Gastroesophageal sphincter (tissue), 4 donors: ENCODE measurements at regions not wholly inside any gene's neighbourhood (a gene's known extent, or its start where the extent isn't known, plus 50 kb on each side); places are given as distances from the start of the nearest gene placed in this dataset.

Experiments
- ATAC-seq: fragments of 150-250 bp; one replicate; pipeline ENCODE4 v1.9.1; 2016; ENCODE audit warnings: mild to moderate bottlenecking, moderate library complexity
- H3K27ac ChIP-seq, 4 donors: fragments of 200-600 bp; sonication (generic) in 3 of 4; 1 replicate in 3 of 4; 2 replicates in 1 of 4; pipeline ENCODE4 v1.5.1; 2016 to 2019
- H3K27me3 ChIP-seq: fragments of 200-600 bp; sonication (generic); one replicate; pipeline ENCODE4 v1.5.1; 2019
- H3K36me3 ChIP-seq, 2 donors: fragments of 200-600 bp; sonication (generic); one replicate each; pipeline ENCODE4 v1.5.1; 2019; ENCODE audit warnings: control low read depth in 1 of 2
- H3K4me1 ChIP-seq, 3 donors: fragments of 200-600 bp; sonication (generic); 1 replicate in 2 of 3; 2 replicates in 1 of 3; pipeline ENCODE4 v1.5.1; 2016 to 2019; ENCODE audit warnings: control low read depth in 2 of 3
- H3K4me3 ChIP-seq, 2 donors: fragments of 200-600 bp; sonication (generic); one replicate each; pipeline ENCODE4 v1.5.1; 2019; ENCODE audit warnings: mild to moderate bottlenecking in 1 of 2, moderate library complexity in 1 of 2
- H3K9me3 ChIP-seq, 3 donors: fragments of 200-600 bp; sonication (generic); one replicate each; pipeline ENCODE4 v1.5.1; 2017 to 2019; ENCODE audit warnings: control low read depth in 2 of 3
- EP300 ChIP-seq: sonication (generic); formaldehyde crosslinking; IDR thresholded peaks from one replicate; pipeline ENCODE4 v1.6.1; 2017; ENCODE audit warnings: antibody characterized with exemption, mild to moderate bottlenecking
- POLR2A ChIP-seq, 2 donors: fragments of 450-650 bp; IDR thresholded peaks; one replicate each; pipeline ENCODE4 v1.6.1; 2017; ENCODE audit warnings: antibody characterized with exemption in 2 of 2, mild to moderate bottlenecking in 2 of 2, moderate library complexity in 1 of 2
- POLR2AphosphoS5 ChIP-seq: sonication (generic); formaldehyde crosslinking; IDR thresholded peaks from one replicate; pipeline ENCODE4 v1.6.1; 2017; ENCODE audit warnings: antibody characterized with exemption
- WGBS, 2 donors: methylation state at CpG; one replicate each; pipeline ENCODE4 v1.1.5; 2018; ENCODE audit warnings: low coverage in 1 of 2; 5-methylcytosine and 5-hydroxymethylcytosine counted together
- TF ChIP-seq, protein P1 (sequence below), 4 experiments: fragments of 200-600 bp in 2 of 4; fragments of 450-650 bp in 2 of 4; sonication (generic) in 1 of 4; IDR thresholded peaks; one replicate each; pipeline ENCODE4 v1.5.1; 2017 to 2019; ENCODE audit warnings: antibody characterized with exemption in 4 of 4, mild to moderate bottlenecking in 2 of 4, moderate library complexity in 2 of 4

DNA sequence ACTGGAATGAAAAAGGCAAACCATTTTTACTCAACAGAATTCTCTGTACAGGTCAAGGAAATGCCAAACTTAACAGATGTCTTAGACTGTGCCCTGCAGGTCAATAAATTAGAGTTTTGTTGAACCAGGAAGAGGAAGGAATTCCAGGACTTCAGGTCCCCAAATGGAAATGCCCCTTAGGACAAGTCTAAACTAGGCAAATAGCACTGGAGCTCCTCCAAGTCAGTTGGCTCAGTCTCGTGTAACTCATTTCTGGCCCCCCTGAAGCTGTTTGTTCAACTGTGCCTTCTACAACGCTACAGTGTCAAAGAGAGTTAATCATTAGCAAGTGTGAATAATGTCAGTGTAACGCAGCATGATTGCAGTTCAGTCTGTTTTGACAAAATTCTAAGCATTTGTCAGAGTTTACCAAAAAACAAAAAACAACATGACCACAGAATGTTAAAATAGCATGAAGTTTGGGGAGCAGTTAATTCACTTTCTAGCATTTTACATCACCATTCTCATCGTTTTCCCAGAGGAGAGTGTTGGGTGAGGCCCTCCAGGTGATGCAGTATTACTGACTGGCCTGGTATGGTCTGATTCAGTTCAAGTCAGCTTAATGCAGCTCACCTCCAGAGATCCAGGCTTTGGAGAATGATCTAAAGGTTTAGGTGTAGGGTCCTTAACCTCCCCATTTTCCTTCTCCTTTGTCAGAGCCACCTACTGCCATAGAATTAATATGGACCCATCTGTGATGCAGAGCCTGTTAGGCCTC lies 108.1 kb downstream of the AQP4 start:
- H3K4me3 ChIP-seq, result no peak overlapping the region
- peaks cover 0 to 3% (median 0%) of the 10 kb centered on the region in 3 donors for H3K9me3 ChIP-seq
- 46% methylated on average over 3 of the region's 4 CpGs; no CpG with 5 or more reads in 1 of the 2 donors for WGBS, 2 donors
- ATAC-seq, result no peak
- H3K27me3 ChIP-seq, result peaks cover 4% of the 10 kb centered on the region
- TF ChIP-seq EP300 (no peak), POLR2AphosphoS5 (no peak)
- no peaks in the 10 kb centered on the region for H3K36me3 ChIP-seq
- no peak overlapping the region for H3K27ac ChIP-seq
- no peaks in the 10 kb centered on the region for H3K4me1 ChIP-seq

- ATAC-seq, result no peak
- Histone ChIP-seq H3K9me3 (peaks cover 0 to under 1% (median 0%) of the 10 kb centered on the region in 3 donors), H3K27me3 (no peaks in the 10 kb centered on the region), H3K4me3 (no peak overlapping the region), H3K36me3 (no peaks in the 10 kb centered on the region), H3K4me1 (no peaks in the 10 kb centered on the region), H3K27ac (no peak overlapping the region)
- 62 to 64% methylated on average over 2 of the region's 2 CpGs for WGBS, 2 donors
- no peak for TF ChIP-seq POLR2A (IDR thresholded peaks at IDR 0.05)
- TF ChIP-seq, protein P1, sequence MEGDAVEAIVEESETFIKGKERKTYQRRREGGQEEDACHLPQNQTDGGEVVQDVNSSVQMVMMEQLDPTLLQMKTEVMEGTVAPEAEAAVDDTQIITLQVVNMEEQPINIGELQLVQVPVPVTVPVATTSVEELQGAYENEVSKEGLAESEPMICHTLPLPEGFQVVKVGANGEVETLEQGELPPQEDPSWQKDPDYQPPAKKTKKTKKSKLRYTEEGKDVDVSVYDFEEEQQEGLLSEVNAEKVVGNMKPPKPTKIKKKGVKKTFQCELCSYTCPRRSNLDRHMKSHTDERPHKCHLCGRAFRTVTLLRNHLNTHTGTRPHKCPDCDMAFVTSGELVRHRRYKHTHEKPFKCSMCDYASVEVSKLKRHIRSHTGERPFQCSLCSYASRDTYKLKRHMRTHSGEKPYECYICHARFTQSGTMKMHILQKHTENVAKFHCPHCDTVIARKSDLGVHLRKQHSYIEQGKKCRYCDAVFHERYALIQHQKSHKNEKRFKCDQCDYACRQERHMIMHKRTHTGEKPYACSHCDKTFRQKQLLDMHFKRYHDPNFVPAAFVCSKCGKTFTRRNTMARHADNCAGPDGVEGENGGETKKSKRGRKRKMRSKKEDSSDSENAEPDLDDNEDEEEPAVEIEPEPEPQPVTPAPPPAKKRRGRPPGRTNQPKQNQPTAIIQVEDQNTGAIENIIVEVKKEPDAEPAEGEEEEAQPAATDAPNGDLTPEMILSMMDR (IDR thresholded peaks at IDR 0.05), result no peak
- TF ChIP-seq POLR2AphosphoS5, result no peak
- no peak for TF ChIP-seq EP300
These were observed 109.0 kb downstream of the AQP4 start for GRCh38 chr18:26756556-26756955.

DNA sequence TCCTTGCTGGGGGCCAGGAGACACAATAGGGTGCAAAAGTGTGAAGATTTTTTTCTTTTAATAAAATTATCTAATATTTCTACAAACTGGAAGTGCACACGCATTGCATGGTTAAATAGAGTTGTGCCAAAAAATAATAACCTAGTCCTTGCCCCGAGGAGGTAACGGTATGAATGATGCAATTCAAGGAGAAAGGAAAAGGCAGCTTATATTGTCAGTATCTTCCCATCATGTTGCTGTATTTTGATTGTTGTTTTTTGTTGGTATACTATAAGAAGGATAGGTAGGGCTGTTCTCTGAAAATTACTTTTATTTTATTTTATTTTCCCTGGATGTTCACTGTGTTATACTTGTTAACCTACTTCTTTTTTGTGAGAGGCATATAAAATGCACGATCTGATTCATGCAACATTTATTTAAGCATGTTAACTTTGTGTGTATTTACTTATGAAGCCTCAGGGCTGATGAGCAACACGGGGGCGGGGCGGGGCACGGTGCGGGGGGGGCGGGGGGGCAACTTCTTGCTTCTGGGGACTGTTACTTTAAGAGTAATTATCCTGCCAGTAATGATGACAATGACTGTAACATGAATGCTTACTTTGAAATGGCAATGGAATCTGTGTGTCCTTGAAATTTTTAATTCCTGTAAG lies 118.6 kb downstream of the AQP4 start:
- TF ChIP-seq EP300, result no peak
- TF ChIP-seq, protein P1 (IDR thresholded peaks at IDR 0.05), result no peak
- TF ChIP-seq POLR2AphosphoS5, result no peak
- TF ChIP-seq POLR2A (IDR thresholded peaks at IDR 0.05), result no peak
- 39 to 47% methylated on average over 5 to 6 of the region's 10 CpGs for WGBS, 2 donors
- Histone ChIP-seq H3K4me1 (no peaks in the 10 kb centered on the region), H3K9me3 (no peaks in the 10 kb centered on the region), H3K27ac (no peak overlapping the region), H3K4me3 (no peak overlapping the region), H3K36me3 (no peaks in the 10 kb centered on the region), H3K27me3 (no peaks in the 10 kb centered on the region)
- no peak for ATAC-seq

GRCh38 chr18:26746398-26746797 lies 119.1 kb downstream of the AQP4 start:
- Histone ChIP-seq H3K27ac (no peak overlapping the region), H3K36me3 (no peaks in the 10 kb centered on the region), H3K9me3 (no peaks in the 10 kb centered on the region), H3K27me3 (no peaks in the 10 kb centered on the region), H3K4me1 (no peaks in the 10 kb centered on the region), H3K4me3 (no peak overlapping the region)
- WGBS, 2 donors, result 52 to 66% methylated on average over 5 of the region's 5 CpGs
- TF ChIP-seq EP300, result no peak
- no peak for ATAC-seq

GRCh38 chr18:26745288-26746181 lies 120.0 kb downstream of the AQP4 start:
- Histone ChIP-seq H3K27ac (no peak overlapping the region), H3K36me3 (no peaks in the 10 kb centered on the region), H3K27me3 (no peaks in the 10 kb centered on the region), H3K9me3 (no peaks in the 10 kb centered on the region), H3K4me3 (no peak overlapping the region), H3K4me1 (no peaks in the 10 kb centered on the region)
- TF ChIP-seq POLR2AphosphoS5 (no peak), POLR2A (IDR thresholded peaks at IDR 0.05) (no peak), EP300 (no peak)
- TF ChIP-seq, protein P1 (IDR thresholded peaks at IDR 0.05), result no peak
- ATAC-seq, result no peak
- WGBS, 2 donors, result 60 to 69% methylated on average over 6 of the region's 6 CpGs
